ENCODE measurements at regions not wholly inside any gene's neighbourhood (a gene's known extent, or its start where the extent isn't known, plus 50 kb on each side); places are given as distances from the start of the nearest gene placed in this dataset.

DNA sequence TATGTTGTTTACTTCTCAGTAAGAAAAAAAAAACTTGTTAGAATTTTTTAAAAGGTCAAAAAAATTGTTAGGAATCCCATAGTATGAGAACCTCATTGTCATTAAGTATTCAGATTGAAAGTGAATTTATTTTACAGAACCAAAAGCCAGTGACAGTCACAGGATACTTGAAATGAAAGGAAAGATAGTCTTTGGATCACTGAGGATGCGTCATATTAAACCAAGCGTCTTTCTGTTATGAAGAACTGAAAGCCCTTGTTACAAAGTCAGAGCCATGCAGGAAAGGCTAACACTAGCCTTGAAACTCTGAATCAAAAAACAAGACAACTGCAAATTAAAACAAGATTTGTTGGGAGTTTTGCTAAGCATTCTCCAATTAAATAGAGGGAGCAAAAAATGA, 1348.0 kb upstream of the SLC10A2 start:
- H2AFZ ChIP-seq (ENCODE audit: low read length) = no peak overlapping the region
- no peak for DNase-seq (ENCODE audit: low read depth in 2 of 2)
- no peaks in the 10 kb centered on the region for H3K9me3 ChIP-seq (ENCODE audit: control insufficient read depth, insufficient read depth, low read depth, low read length)
- no peak overlapping the region for H3K27ac ChIP-seq (ENCODE audit: insufficient read depth, low read length)
- no peak for TF ChIP-seq EZH2 (IDR thresholded peaks at IDR 0.05; ENCODE audit: low read length, missing control alignments)
- TF ChIP-seq, protein P1, sequence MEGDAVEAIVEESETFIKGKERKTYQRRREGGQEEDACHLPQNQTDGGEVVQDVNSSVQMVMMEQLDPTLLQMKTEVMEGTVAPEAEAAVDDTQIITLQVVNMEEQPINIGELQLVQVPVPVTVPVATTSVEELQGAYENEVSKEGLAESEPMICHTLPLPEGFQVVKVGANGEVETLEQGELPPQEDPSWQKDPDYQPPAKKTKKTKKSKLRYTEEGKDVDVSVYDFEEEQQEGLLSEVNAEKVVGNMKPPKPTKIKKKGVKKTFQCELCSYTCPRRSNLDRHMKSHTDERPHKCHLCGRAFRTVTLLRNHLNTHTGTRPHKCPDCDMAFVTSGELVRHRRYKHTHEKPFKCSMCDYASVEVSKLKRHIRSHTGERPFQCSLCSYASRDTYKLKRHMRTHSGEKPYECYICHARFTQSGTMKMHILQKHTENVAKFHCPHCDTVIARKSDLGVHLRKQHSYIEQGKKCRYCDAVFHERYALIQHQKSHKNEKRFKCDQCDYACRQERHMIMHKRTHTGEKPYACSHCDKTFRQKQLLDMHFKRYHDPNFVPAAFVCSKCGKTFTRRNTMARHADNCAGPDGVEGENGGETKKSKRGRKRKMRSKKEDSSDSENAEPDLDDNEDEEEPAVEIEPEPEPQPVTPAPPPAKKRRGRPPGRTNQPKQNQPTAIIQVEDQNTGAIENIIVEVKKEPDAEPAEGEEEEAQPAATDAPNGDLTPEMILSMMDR (conservative IDR thresholded peaks at IDR 0.05 in 1 of 2, IDR thresholded peaks at IDR 0.05 in 1 of 2; ENCODE audit: low read depth in 1 of 2, low read length in 2 of 2) = no peak
- H3K9ac ChIP-seq (ENCODE audit: insufficient read depth, low read length) = no peak overlapping the region
- H3K4me2 ChIP-seq (ENCODE audit: extremely low read depth, insufficient read depth, low read length) = no peak overlapping the region
- no peak overlapping the region for H3K4me3 ChIP-seq (replicated peaks in 1 of 4; ENCODE audit: control extremely low read depth in 1 of 4, insufficient read depth in 1 of 4, low read depth in 3 of 4, low read length in 4 of 4)
- H3K79me2 ChIP-seq (ENCODE audit: control insufficient read depth, insufficient read depth, low read length) = no peaks in the 10 kb centered on the region
- H4K20me1 ChIP-seq (ENCODE audit: control insufficient read depth, extremely low read depth, insufficient read depth, low read length) = no peaks in the 10 kb centered on the region
- H3K27me3 ChIP-seq (ENCODE audit: control insufficient read depth, insufficient read depth, low read length) = no peaks in the 10 kb centered on the region
- H3K4me1 ChIP-seq (ENCODE audit: control insufficient read depth, extremely low read depth, insufficient read depth, low read length) = no peaks in the 10 kb centered on the region
- H3K36me3 ChIP-seq (ENCODE audit: control insufficient read depth, insufficient read depth, low read length) = no peaks in the 10 kb centered on the region

DNA sequence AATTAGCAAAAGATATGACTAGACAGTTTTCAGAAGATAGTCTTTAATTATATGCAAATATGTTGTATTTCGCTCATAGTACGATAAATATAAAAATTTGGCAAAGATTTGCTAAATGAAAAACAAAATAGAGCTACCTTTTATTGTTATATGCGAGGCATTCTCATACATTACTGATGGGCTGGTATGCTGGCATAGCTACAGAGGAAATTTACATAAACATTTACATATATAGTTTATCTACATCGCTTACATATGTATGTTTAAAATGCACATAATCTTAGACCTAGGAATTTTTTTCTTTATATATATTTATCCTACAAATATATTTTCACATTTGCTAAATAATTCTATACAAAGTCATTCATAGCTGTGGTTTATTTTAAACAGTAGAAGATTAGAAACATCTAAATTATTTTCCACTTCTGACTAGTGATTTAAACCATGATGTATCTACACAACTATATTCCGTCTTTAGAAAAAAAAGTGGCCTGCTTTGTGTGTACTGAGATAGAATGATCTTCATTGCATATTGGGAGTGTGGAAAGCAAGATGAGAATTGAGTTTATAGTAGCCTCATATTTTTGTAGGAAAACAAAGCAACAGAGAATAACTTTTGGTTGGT, 1345.0 kb upstream of the SLC10A2 start:
- DNase-seq (ENCODE audit: low read depth in 2 of 2) = no peak
- TF ChIP-seq, protein P1 (conservative IDR thresholded peaks at IDR 0.05 in 1 of 2, IDR thresholded peaks at IDR 0.05 in 1 of 2; ENCODE audit: low read depth in 1 of 2, low read length in 2 of 2) = no peak
- TF ChIP-seq EZH2 (IDR thresholded peaks at IDR 0.05; ENCODE audit: low read length, missing control alignments) = no peak
- H3K27ac ChIP-seq (ENCODE audit: insufficient read depth, low read length) = no peak overlapping the region

DNA sequence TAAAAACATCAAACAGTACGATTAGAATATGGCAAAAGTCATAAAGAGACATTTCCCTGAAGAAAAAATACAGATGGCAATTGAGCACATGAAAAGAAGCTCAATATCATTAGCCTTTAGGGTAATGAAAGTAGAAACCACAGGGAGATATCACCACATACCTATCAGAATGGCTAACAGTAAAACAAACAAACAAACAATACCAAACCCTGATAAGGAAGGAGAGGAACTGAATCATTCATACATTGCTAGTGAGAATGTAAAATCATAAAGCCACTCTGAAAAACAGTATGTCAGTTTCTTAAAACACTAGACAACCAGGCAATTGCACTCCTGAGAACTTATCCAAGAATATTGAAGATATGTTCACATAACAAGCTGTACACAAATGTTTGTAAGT, 1342.5 kb upstream of the SLC10A2 start:
- no peak overlapping the region for H3K9ac ChIP-seq (ENCODE audit: insufficient read depth, low read length)
- H3K36me3 ChIP-seq (ENCODE audit: control insufficient read depth, insufficient read depth, low read length) = no peaks in the 10 kb centered on the region
- H3K27me3 ChIP-seq (ENCODE audit: control insufficient read depth, insufficient read depth, low read length) = no peaks in the 10 kb centered on the region
- DNase-seq (ENCODE audit: low read depth in 2 of 2) = peak; percentile 2 to 64
- no peaks in the 10 kb centered on the region for H3K4me1 ChIP-seq (ENCODE audit: control insufficient read depth, extremely low read depth, insufficient read depth, low read length)
- TF ChIP-seq, protein P1 (conservative IDR thresholded peaks at IDR 0.05 in 1 of 2, IDR thresholded peaks at IDR 0.05 in 1 of 2; ENCODE audit: low read depth in 1 of 2, low read length in 2 of 2) = no peak
- no peak for TF ChIP-seq EZH2 (IDR thresholded peaks at IDR 0.05; ENCODE audit: low read length, missing control alignments)
- H3K79me2 ChIP-seq (ENCODE audit: control insufficient read depth, insufficient read depth, low read length) = no peaks in the 10 kb centered on the region
- H3K27ac ChIP-seq (ENCODE audit: insufficient read depth, low read length) = no peak overlapping the region
- no peak overlapping the region for H3K4me2 ChIP-seq (ENCODE audit: extremely low read depth, insufficient read depth, low read length)
- no peaks in the 10 kb centered on the region for H4K20me1 ChIP-seq (ENCODE audit: control insufficient read depth, extremely low read depth, insufficient read depth, low read length)
- H3K4me3 ChIP-seq (replicated peaks in 1 of 4; ENCODE audit: control extremely low read depth in 1 of 4, insufficient read depth in 1 of 4, low read depth in 3 of 4, low read length in 4 of 4) = no peak overlapping the region
- no peak overlapping the region for H2AFZ ChIP-seq (ENCODE audit: low read length)
- H3K9me3 ChIP-seq (ENCODE audit: control insufficient read depth, insufficient read depth, low read depth, low read length) = no peaks in the 10 kb centered on the region

More for the DNA sequence above, 1345.0 kb upstream of the SLC10A2 start:
- H3K9me3 ChIP-seq (ENCODE audit: control insufficient read depth, insufficient read depth, low read depth, low read length) = no peaks in the 10 kb centered on the region
- H3K4me1 ChIP-seq (ENCODE audit: control insufficient read depth, extremely low read depth, insufficient read depth, low read length) = no peaks in the 10 kb centered on the region
- H3K9ac ChIP-seq (ENCODE audit: insufficient read depth, low read length) = no peak overlapping the region
- no peaks in the 10 kb centered on the region for H4K20me1 ChIP-seq (ENCODE audit: control insufficient read depth, extremely low read depth, insufficient read depth, low read length)
- no peak overlapping the region for H3K4me3 ChIP-seq (replicated peaks in 1 of 4; ENCODE audit: control extremely low read depth in 1 of 4, insufficient read depth in 1 of 4, low read depth in 3 of 4, low read length in 4 of 4)
- H2AFZ ChIP-seq (ENCODE audit: low read length) = no peak overlapping the region
- H3K36me3 ChIP-seq (ENCODE audit: control insufficient read depth, insufficient read depth, low read length) = no peaks in the 10 kb centered on the region
- no peaks in the 10 kb centered on the region for H3K79me2 ChIP-seq (ENCODE audit: control insufficient read depth, insufficient read depth, low read length)
- H3K4me2 ChIP-seq (ENCODE audit: extremely low read depth, insufficient read depth, low read length) = no peak overlapping the region
- H3K27me3 ChIP-seq (ENCODE audit: control insufficient read depth, insufficient read depth, low read length) = no peaks in the 10 kb centered on the region
